MM.1S (cell line): ENCODE measurements at regions not wholly inside any gene's neighbourhood (a gene's known extent, or its start where the extent isn't known, plus 50 kb on each side); places are given as distances from the start of the nearest gene placed in this dataset.

Experiments used
- DNase-seq: peaks from one replicate; pipeline ENCODE4 v3.0.0-alpha.2; 2015
- H2AFZ ChIP-seq: fragments of 300-600 bp; sonication (generic); 2 replicates; pipeline ENCODE4 v1.6.0; 2016; ENCODE audit warnings: antibody characterized with exemption, low read length
- H3F3A ChIP-seq: fragments of 300-600 bp; sonication (generic); 2 replicates; pipeline ENCODE4 v1.6.1; 2016; ENCODE audit warnings: mild to moderate bottlenecking, antibody characterized with exemption, low read length, moderate library complexity, mixed read lengths; ENCODE audit not compliant: insufficient read depth
- H3K27ac ChIP-seq: fragments of 300-600 bp; sonication (generic); 2 replicates; pipeline ENCODE4 v1.5.1; 2016; ENCODE audit warnings: mild to moderate bottlenecking, low read length
- H3K27me3 ChIP-seq: fragments of 300-600 bp; sonication (generic); replicated peaks from 2 replicates; pipeline ENCODE4 v1.6.0; 2016; ENCODE audit warnings: low read length; ENCODE audit not compliant: insufficient read depth
- H3K36me3 ChIP-seq: fragments of 300-600 bp; sonication (generic); replicated peaks from 2 replicates; pipeline ENCODE4 v1.6.1; 2016; ENCODE audit warnings: mild to moderate bottlenecking, low read length, mixed read lengths; ENCODE audit not compliant: insufficient read depth
- H3K4me1 ChIP-seq: fragments of 300-600 bp; sonication (generic); 2 replicates; pipeline ENCODE4 v1.6.1; 2016; ENCODE audit warnings: low read length, mixed read lengths
- H3K4me2 ChIP-seq: fragments of 300-600 bp; sonication (generic); 2 replicates; pipeline ENCODE4 v1.6.0; 2016; ENCODE audit warnings: low read depth, low read length
- H3K4me3 ChIP-seq: fragments of 300-600 bp; sonication (generic); 2 replicates; pipeline ENCODE4 v1.5.1; 2016; ENCODE audit warnings: low read length, mixed read lengths
- H3K79me2 ChIP-seq: fragments of 300-600 bp; sonication (generic); 2 replicates; pipeline ENCODE4 v1.6.1; 2016; ENCODE audit warnings: mixed run types, low read length, mixed read lengths
- H3K9ac ChIP-seq: fragments of 300-600 bp; sonication (generic); 2 replicates; pipeline ENCODE4 v1.6.1; 2016; ENCODE audit warnings: low read length, mixed read lengths
- H3K9me2 ChIP-seq: fragments of 300-600 bp; sonication (generic); replicated peaks from 2 replicates; pipeline ENCODE4 v1.6.1; 2016; ENCODE audit warnings: mild to moderate bottlenecking, low read length, mixed read lengths; ENCODE audit not compliant: insufficient read depth
- H3K9me3 ChIP-seq: fragments of 300-600 bp; sonication (generic); replicated peaks from 2 replicates; pipeline ENCODE4 v1.6.1; 2016; ENCODE audit warnings: mild to moderate bottlenecking, low read length, mixed read lengths; ENCODE audit not compliant: insufficient read depth
- H4K20me1 ChIP-seq: fragments of 300-600 bp; sonication (generic); 2 replicates; pipeline ENCODE4 v1.6.1; 2016; ENCODE audit warnings: mild to moderate bottlenecking, low read length, moderate library complexity, mixed read lengths; ENCODE audit not compliant: insufficient read depth
- CTCF ChIP-seq: fragments of 300-600 bp; sonication (generic); IDR thresholded peaks from 2 replicates; pipeline ENCODE4 v1.5.1; 2016; ENCODE audit warnings: antibody characterized with exemption, low read length, mixed read lengths
- EZH2 ChIP-seq: fragments of 300-600 bp; sonication (generic); optimal IDR thresholded peaks from 2 replicates; pipeline ENCODE3; 2017; ENCODE audit warnings: low read depth, mild to moderate bottlenecking, antibody characterized with exemption, low read length, mixed read lengths
- EZH2phosphoT487 ChIP-seq: fragments of 300-600 bp; sonication (generic); IDR thresholded peaks from 2 replicates; pipeline ENCODE4 v1.6.1; 2018; ENCODE audit warnings: antibody characterized with exemption, low read length

- Histone ChIP-seq H4K20me1 (no peaks in the 10 kb centered on the region), H3K79me2 (no peaks in the 10 kb centered on the region), H3K4me2 (no peak overlapping the region), H3K9me2 (no peaks in the 10 kb centered on the region), H3F3A (no peaks in the 10 kb centered on the region), H3K27me3 (no peaks in the 10 kb centered on the region), H3K9ac (no peak overlapping the region), H3K9me3 (no peaks in the 10 kb centered on the region), H3K4me3 (no peak overlapping the region), H2AFZ (no peak overlapping the region), H3K4me1 (no peaks in the 10 kb centered on the region), H3K36me3 (no peaks in the 10 kb centered on the region), H3K27ac (no peak overlapping the region)
- TF ChIP-seq EZH2 (no peak), EZH2phosphoT487 (no peak), CTCF (no peak)
- no peak for DNase-seq
Observed at GRCh38 chr12:64997858-64998257, 123.2 kb downstream of the WIF1 start.

- H3K9ac ChIP-seq, result no peak overlapping the region
Observed at GRCh38 chr12:64998371-64999147, 122.5 kb downstream of the WIF1 start.

GRCh38 chr12:64999148-64999425 lies 122.0 kb downstream of the WIF1 start:
- H3K27ac ChIP-seq, result no peak overlapping the region
- H3K27me3 ChIP-seq, result no peaks in the 10 kb centered on the region
- TF ChIP-seq EZH2 (no peak), CTCF (no peak), EZH2phosphoT487 (no peak)
- no peaks in the 10 kb centered on the region for H3K9me3 ChIP-seq
- no peak overlapping the region for H2AFZ ChIP-seq
- H3K4me1 ChIP-seq, result no peaks in the 10 kb centered on the region
- H3K9ac ChIP-seq, result no peak overlapping the region
- no peaks in the 10 kb centered on the region for H3F3A ChIP-seq
- no peak overlapping the region for H3K4me3 ChIP-seq
- H4K20me1 ChIP-seq, result no peaks in the 10 kb centered on the region
- no peaks in the 10 kb centered on the region for H3K36me3 ChIP-seq
- no peak for DNase-seq
- no peaks in the 10 kb centered on the region for H3K9me2 ChIP-seq
- no peaks in the 10 kb centered on the region for H3K79me2 ChIP-seq
- no peak overlapping the region for H3K4me2 ChIP-seq

More at GRCh38 chr12:64998371-64999147, 122.5 kb downstream of the WIF1 start:
- H2AFZ ChIP-seq, result no peak overlapping the region
- no peaks in the 10 kb centered on the region for H3K36me3 ChIP-seq
- H4K20me1 ChIP-seq, result no peaks in the 10 kb centered on the region
- no peaks in the 10 kb centered on the region for H3F3A ChIP-seq
- no peaks in the 10 kb centered on the region for H3K9me3 ChIP-seq
- no peaks in the 10 kb centered on the region for H3K9me2 ChIP-seq
- no peak for DNase-seq
- H3K4me1 ChIP-seq, result no peaks in the 10 kb centered on the region
- TF ChIP-seq EZH2, result no peak
- TF ChIP-seq CTCF, result no peak
- TF ChIP-seq EZH2phosphoT487, result no peak
- H3K4me3 ChIP-seq, result no peak overlapping the region
- H3K4me2 ChIP-seq, result no peak overlapping the region
- no peaks in the 10 kb centered on the region for H3K79me2 ChIP-seq
- no peak overlapping the region for H3K27ac ChIP-seq
- H3K27me3 ChIP-seq, result no peaks in the 10 kb centered on the region
